Cardiac fibroblast (primary cell): ENCODE measurements at regions not wholly inside any gene's neighbourhood (a gene's known extent, or its start where the extent isn't known, plus 50 kb on each side); places are given as distances from the start of the nearest gene placed in this dataset.

Experiments used
- DNase-seq, 2 donors: peaks; one replicate each; pipeline versions ENCODE4 v3.0.0 to v3.0.0-alpha.2; 2010; ENCODE audit warnings: low read depth in 2 of 2
- H3K4me3 ChIP-seq, 2 donors: replicated peaks in 1 of 2; 1 replicate in 1 of 2; 2 replicates in 1 of 2; pipeline ENCODE4 v1.5.1; 2011; ENCODE audit warnings: low read depth in 2 of 2, low read length in 2 of 2, mild to moderate bottlenecking in 2 of 2, moderate library complexity in 1 of 2
- TF ChIP-seq, protein P1 (sequence below): IDR thresholded peaks from one replicate; pipeline ENCODE4 v1.5.1; 2011; ENCODE audit warnings: low read depth, mild to moderate bottlenecking, low read length, inconsistent platforms

DNA sequence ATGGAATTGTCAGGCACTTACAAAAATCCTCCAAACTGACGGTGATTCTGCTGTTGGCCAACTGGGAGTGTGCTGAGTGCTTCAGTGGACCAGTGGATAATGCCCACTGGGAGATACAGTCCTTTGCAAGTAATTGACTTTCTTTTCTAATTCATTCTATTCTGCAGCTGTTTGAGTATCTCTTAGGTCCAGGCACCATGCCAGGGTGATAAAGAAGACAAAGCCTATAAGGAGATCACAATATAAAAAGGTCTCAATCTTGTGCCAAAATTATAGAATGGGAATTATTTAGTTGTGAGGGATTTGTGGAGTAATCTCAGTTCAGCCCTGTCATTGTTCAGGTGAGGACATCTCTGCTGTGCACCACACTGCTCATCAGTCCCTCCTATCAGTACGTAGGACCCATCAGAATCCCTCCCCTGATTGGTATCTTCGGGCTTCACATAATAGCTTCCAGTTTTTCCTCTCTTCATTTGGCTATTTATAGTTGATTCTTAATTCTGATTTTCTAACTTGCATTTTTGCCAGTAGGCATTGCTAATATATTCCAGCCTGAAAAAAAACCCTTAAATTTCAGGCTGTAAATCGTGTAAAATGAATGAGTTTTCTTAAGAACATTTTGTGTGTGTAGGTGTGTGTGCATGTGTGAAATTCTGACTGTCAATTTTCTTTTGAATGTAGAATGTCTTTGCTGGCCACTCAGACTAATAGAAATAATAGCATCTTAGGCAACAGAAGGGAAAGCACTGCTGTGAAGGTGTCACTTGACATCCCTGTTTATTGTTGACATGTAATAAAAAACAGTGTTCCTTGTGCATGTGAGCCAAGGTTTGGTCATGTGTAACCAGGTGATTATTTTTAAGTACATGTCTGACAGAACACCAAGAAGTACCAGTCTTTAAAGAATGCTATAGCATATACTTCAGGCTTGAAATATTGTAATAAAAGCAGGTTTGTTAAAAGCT, 457.6 kb upstream of the RGS6 start:
- no peak for DNase-seq
- TF ChIP-seq, protein P1, sequence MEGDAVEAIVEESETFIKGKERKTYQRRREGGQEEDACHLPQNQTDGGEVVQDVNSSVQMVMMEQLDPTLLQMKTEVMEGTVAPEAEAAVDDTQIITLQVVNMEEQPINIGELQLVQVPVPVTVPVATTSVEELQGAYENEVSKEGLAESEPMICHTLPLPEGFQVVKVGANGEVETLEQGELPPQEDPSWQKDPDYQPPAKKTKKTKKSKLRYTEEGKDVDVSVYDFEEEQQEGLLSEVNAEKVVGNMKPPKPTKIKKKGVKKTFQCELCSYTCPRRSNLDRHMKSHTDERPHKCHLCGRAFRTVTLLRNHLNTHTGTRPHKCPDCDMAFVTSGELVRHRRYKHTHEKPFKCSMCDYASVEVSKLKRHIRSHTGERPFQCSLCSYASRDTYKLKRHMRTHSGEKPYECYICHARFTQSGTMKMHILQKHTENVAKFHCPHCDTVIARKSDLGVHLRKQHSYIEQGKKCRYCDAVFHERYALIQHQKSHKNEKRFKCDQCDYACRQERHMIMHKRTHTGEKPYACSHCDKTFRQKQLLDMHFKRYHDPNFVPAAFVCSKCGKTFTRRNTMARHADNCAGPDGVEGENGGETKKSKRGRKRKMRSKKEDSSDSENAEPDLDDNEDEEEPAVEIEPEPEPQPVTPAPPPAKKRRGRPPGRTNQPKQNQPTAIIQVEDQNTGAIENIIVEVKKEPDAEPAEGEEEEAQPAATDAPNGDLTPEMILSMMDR, result no peak
- no peak overlapping the region for H3K4me3 ChIP-seq

DNA sequence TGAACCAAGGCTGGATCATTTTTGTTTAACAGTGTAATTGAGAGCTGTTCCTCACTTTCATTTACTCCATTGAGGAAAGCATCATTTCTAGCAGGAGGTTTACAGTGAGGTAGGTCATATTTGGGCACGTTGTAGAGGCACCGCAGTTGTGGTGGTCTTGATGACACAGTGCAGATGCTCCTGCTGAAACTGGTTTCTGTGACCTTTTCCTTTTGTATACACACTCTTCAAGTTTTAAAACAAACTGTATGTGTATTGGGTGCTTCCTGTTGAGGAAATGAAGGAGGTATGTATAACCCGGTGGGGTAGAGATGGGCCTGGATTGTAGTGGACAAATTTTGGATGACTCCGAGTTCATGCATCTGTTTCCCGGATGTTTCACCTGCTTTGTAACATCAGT, 456.3 kb upstream of the RGS6 start:
- TF ChIP-seq, protein P1, result no peak
- no peak for DNase-seq
- no peak overlapping the region for H3K4me3 ChIP-seq

DNA sequence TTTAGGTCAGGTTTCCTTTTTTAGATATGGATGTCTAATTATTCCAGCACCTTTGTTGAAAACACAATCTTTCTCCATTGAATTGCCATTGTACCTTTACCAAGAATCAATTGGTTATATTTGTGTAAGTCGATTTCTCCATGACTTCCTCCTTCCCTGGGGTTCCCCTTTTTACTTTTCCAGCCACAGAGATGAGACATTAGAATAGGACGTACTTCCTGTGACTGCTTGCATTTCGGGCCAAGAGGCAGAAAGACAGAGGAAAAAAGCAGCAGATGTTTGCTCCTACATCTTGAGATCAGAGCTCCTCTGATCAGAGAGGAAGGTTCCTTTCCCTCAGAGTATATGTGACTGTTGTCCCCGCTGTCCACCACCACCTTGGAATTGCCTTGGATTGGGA, 453.7 kb upstream of the RGS6 start:
- no peak overlapping the region for H3K4me3 ChIP-seq
- TF ChIP-seq, protein P1, result no peak
- peak; percentile 44 to 93 for DNase-seq

DNA sequence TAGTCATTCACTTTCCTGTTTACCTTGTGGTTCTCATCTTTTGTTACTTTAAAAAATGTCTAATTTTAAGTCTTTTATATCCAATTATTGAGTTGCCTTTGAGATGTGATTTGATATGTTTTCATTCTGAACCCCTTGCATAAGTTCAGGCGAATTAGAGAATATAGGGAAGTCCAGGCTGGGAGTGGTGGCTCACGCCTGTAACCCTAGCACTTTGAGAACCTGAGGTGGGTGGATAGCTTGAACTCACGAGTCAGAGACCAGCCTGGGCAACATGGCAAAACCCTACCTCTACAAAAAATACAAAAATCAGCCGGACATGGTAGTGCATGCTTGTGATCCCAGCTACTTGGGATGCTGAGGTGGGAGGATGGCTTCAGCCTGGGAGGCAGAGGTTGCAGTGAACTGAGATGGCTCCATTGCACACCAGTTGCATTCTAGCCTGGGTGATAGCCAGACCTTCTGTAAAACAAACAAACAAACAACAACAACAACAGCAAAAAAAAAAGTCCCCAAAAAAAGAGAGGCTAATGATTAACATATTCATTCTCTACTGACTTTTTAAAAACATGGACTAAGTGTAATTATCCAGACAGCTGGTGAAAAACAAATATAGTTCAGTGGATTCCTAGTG, 451.1 kb upstream of the RGS6 start:
- TF ChIP-seq, protein P1, result no peak
- no peak overlapping the region for H3K4me3 ChIP-seq
- no peak for DNase-seq

DNA sequence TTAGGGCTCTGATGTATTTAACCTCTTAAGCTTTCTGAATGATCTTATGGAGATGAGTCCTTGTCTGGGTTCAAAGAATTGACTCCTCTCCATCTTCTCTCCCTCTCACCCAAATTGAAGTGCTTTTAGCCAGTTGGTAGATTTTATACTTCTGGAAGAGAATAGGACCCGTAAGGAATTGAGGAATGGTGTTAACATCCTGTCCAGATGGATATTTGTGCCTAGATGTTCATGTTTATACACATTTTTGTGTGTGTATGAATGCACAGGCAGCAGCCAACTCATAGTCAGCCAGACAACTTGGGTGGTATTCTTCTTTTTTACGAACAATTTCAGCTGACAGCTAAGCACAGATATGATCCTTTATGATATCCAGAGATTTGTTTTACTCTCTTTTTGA, 449.6 kb upstream of the RGS6 start:
- peak; percentile 57 to 70 for DNase-seq
- no peak overlapping the region for H3K4me3 ChIP-seq
- TF ChIP-seq, protein P1, result no peak

DNA sequence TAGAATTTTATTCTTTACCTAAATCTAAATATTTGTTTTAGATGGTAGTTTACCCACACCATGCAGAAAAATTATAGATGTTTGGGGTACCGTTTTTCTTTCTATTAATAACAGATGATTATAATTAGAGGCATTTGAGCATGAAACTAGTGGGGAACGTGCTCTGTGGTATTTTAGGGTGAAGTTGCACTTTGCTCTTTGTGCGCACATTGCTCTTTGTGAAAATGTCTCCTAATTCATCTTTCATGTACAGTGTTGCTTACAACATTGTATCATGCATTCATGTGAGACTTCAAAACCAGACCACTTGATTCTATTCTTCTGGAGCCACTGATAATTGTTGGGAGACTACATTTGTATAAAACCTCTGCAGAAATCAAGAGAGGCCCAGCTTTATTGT, 449.1 kb upstream of the RGS6 start:
- DNase-seq, result no peak
- no peak overlapping the region for H3K4me3 ChIP-seq
- TF ChIP-seq, protein P1, result no peak
